Neural progenitor cell (in vitro differentiated cells): ENCODE measurements at regions not wholly inside any gene's neighbourhood (a gene's known extent, or its start where the extent isn't known, plus 50 kb on each side); places are given as distances from the start of the nearest gene placed in this dataset.

ENCODE experiments used
- DNase-seq: peaks from one replicate; pipeline ENCODE4 v3.0.0-alpha.2; 2016; ENCODE audit warnings: low spot score
- H2AFZ ChIP-seq: fragments of 200-600 bp; sonication (generic); replicated peaks from 2 replicates; pipeline ENCODE4 v1.6.1; 2016; ENCODE audit warnings: antibody characterized with exemption
- H3F3A ChIP-seq: fragments of 200-600 bp; sonication (generic); 2 replicates; pipeline ENCODE4 v1.6.1; 2016; ENCODE audit warnings: antibody characterized with exemption, low read depth
- H3K27ac ChIP-seq: fragments of 200-600 bp; sonication (generic); 2 replicates; pipeline ENCODE4 v1.5.1; 2016; ENCODE audit warnings: mild to moderate bottlenecking
- H3K27me3 ChIP-seq: fragments of 200-600 bp; sonication (generic); 2 replicates; pipeline ENCODE4 v1.6.1; 2016; ENCODE audit warnings: mild to moderate bottlenecking, moderate library complexity
- H3K36me3 ChIP-seq: fragments of 200-600 bp; sonication (generic); 2 replicates; pipeline ENCODE4 v1.5.1; 2016
- H3K4me1 ChIP-seq: fragments of 200-600 bp; sonication (generic); 2 replicates; pipeline ENCODE4 v1.6.1; 2016; ENCODE audit warnings: mixed run types
- H3K4me2 ChIP-seq: fragments of 200-600 bp; sonication (generic); 2 replicates; pipeline ENCODE4 v1.6.1; 2016
- H3K4me3 ChIP-seq: fragments of 200-600 bp; sonication (generic); 2 replicates; pipeline ENCODE4 v1.5.1; 2016
- H3K79me2 ChIP-seq: fragments of 200-600 bp; sonication (generic); 2 replicates; pipeline ENCODE4 v1.6.1; 2016; ENCODE audit warnings: low read depth
- H3K9ac ChIP-seq: fragments of 200-600 bp; sonication (generic); 2 replicates; pipeline ENCODE4 v1.6.1; 2016
- H3K9me3 ChIP-seq: fragments of 200-600 bp; sonication (generic); 2 replicates; pipeline ENCODE4 v1.5.1; 2016; ENCODE audit warnings: low read depth
- H4K20me1 ChIP-seq: fragments of 200-600 bp; sonication (generic); 2 replicates; pipeline ENCODE4 v1.6.1; 2016; ENCODE audit warnings: low read depth
- H3K27ac Mint-ChIP-seq: 3 replicates; pipeline ENCODE4 v1.8.0; 2021; ENCODE audit warnings: mixed read lengths
- H3K27me3 Mint-ChIP-seq: 2 replicates; pipeline ENCODE4 v1.8.0; 2022; ENCODE audit warnings: low read depth, mild to moderate bottlenecking, inconsistent platforms, moderate library complexity, mixed read lengths; ENCODE audit not compliant: insufficient read depth
- H3K36me3 Mint-ChIP-seq: 3 replicates; pipeline ENCODE4 v1.8.0; 2021; ENCODE audit warnings: mixed read lengths
- H3K4me1 Mint-ChIP-seq: 3 replicates; pipeline ENCODE4 v1.8.0; 2021; ENCODE audit warnings: mixed read lengths
- H3K4me3 Mint-ChIP-seq: 3 replicates; pipeline ENCODE4 v1.8.0; 2021; ENCODE audit warnings: mild to moderate bottlenecking, moderate library complexity, mixed read lengths
- H3K9me3 Mint-ChIP-seq: 3 replicates; pipeline ENCODE4 v1.8.0; 2020; ENCODE audit warnings: mixed read lengths
- CTCF ChIP-seq: fragments of 200-600 bp; sonication (generic); IDR thresholded peaks from 2 replicates; pipeline ENCODE4 v1.5.1; 2017; ENCODE audit warnings: antibody characterized with exemption, mild to moderate bottlenecking
- EZH2 ChIP-seq: fragments of 200-600 bp; sonication (generic); IDR thresholded peaks from 2 replicates; pipeline ENCODE4 v1.6.1; 2017; ENCODE audit warnings: antibody characterized with exemption, mild to moderate bottlenecking, moderate library complexity
- EZH2phosphoT487 ChIP-seq: fragments of 200-600 bp; sonication (generic); IDR thresholded peaks from 2 replicates; pipeline ENCODE4 v1.6.1; 2017; ENCODE audit warnings: antibody characterized with exemption

- peaks cover 15% of the 10 kb centered on the region for H3K4me1 ChIP-seq
- Mint-ChIP-seq H3K36me3 (no peaks in the 10 kb centered on the region), H3K4me1 (peaks cover 58% of the 10 kb centered on the region), H3K4me3 (no peak overlapping the region), H3K27me3 (peaks cover 2% of the 10 kb centered on the region), H3K9me3 (peaks cover 3% of the 10 kb centered on the region), H3K27ac (no peak overlapping the region)
- no peak overlapping the region for H3K4me2 ChIP-seq
- H3K4me3 ChIP-seq: no peak overlapping the region
- H3K36me3 ChIP-seq: no peaks in the 10 kb centered on the region
- H3K9ac ChIP-seq: no peak overlapping the region
- no peak overlapping the region for H2AFZ ChIP-seq
- no peaks in the 10 kb centered on the region for H3K9me3 ChIP-seq
- TF ChIP-seq CTCF (peak; percentile 68), EZH2 (no peak)
- H3K27ac ChIP-seq: no peak overlapping the region
- H4K20me1 ChIP-seq: no peaks in the 10 kb centered on the region
- H3F3A ChIP-seq: peaks cover 12% of the 10 kb centered on the region
- no peaks in the 10 kb centered on the region for H3K27me3 ChIP-seq
- DNase-seq: peak; percentile 66
- H3K79me2 ChIP-seq: no peaks in the 10 kb centered on the region
Measured at GRCh38 chr18:49728542-49728941, 84.8 kb downstream of the ACAA2 start.

DNA sequence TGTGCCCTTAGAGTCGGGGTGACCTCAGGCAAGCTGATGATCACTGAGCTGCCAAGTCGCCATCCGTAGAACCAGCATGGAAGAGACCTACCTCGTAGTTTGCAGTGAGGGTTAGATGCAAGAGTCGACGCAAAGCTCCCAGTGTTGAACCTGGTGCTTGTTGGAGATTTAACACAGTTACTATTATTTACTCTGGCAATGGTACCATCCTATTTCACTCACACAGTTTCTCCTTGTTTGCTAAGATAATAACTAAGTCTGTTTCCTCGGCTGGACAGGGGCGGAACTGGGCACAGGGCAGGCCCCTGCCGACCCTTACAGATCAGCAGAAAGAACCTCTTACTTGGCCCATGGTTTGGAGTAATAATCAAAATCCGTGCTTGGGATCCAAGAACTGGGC lies 85.5 kb downstream of the ACAA2 start:
- H3F3A ChIP-seq: peaks cover 12% of the 10 kb centered on the region
- Mint-ChIP-seq H3K4me1 (peaks cover 61% of the 10 kb centered on the region), H3K4me3 (no peak overlapping the region), H3K36me3 (no peaks in the 10 kb centered on the region), H3K27me3 (peaks cover 2% of the 10 kb centered on the region), H3K9me3 (peaks cover 3% of the 10 kb centered on the region), H3K27ac (peak overlapping the region; percentile 50)
- H3K27ac ChIP-seq: no peak overlapping the region
- no peak overlapping the region for H3K4me2 ChIP-seq
- no peak overlapping the region for H3K9ac ChIP-seq
- H3K4me3 ChIP-seq: no peak overlapping the region
- DNase-seq: no peak
- H3K36me3 ChIP-seq: no peaks in the 10 kb centered on the region
- H4K20me1 ChIP-seq: no peaks in the 10 kb centered on the region
- H2AFZ ChIP-seq: no peak overlapping the region
- H3K9me3 ChIP-seq: no peaks in the 10 kb centered on the region
- TF ChIP-seq CTCF (no peak), EZH2 (no peak), EZH2phosphoT487 (no peak)
- H3K4me1 ChIP-seq: peaks cover 15% of the 10 kb centered on the region
- no peaks in the 10 kb centered on the region for H3K27me3 ChIP-seq
- no peaks in the 10 kb centered on the region for H3K79me2 ChIP-seq

DNA sequence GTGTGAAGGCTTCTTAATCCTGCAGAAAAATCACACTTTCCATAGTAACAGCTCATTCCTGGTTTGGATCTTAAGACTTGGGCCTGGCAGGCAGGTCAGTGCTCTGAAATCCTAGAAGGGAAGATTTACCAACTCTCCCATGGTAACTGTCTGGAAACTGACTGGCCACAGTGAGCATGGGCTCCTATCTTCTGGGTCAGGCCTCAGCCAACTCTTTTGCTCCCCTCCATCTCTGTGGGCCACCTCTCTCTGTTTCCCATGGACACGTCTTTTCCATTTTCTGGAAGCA lies 86.7 kb downstream of the ACAA2 start:
- peaks cover 12% of the 10 kb centered on the region for H3F3A ChIP-seq
- no peaks in the 10 kb centered on the region for H3K27me3 ChIP-seq
- H3K4me1 ChIP-seq: peaks cover 15% of the 10 kb centered on the region
- peak overlapping the region; percentile 91 for H3K27ac ChIP-seq
- Mint-ChIP-seq H3K9me3 (peaks cover 7% of the 10 kb centered on the region), H3K27me3 (peaks cover 2% of the 10 kb centered on the region), H3K36me3 (no peaks in the 10 kb centered on the region), H3K27ac (peak overlapping the region; percentile 99), H3K4me1 (peaks cover 54% of the 10 kb centered on the region), H3K4me3 (no peak overlapping the region)
- TF ChIP-seq CTCF: no peak
- TF ChIP-seq EZH2: no peak
- H2AFZ ChIP-seq: no peak overlapping the region
- H3K9me3 ChIP-seq: no peaks in the 10 kb centered on the region
- no peaks in the 10 kb centered on the region for H3K36me3 ChIP-seq
- H4K20me1 ChIP-seq: no peaks in the 10 kb centered on the region
- H3K4me3 ChIP-seq: no peak overlapping the region
- no peak overlapping the region for H3K4me2 ChIP-seq
- DNase-seq: no peak
- H3K79me2 ChIP-seq: no peaks in the 10 kb centered on the region
- no peak overlapping the region for H3K9ac ChIP-seq
